Testis (tissue), 2 donors: ENCODE measurements at regions not wholly inside any gene's neighbourhood (a gene's known extent, or its start where the extent isn't known, plus 50 kb on each side); places are given as distances from the start of the nearest gene placed in this dataset.
"Not testable (repeated sequence)": the region's sequence is repeated elsewhere in the genome, so short reads cannot be mapped to it uniquely, and the experiment has no call there.

Experiments
- DNase-seq: peaks from one replicate; pipeline ENCODE4 v3.0.0-alpha.2; 2019
- H3K27ac ChIP-seq, 2 donors: fragments of 200-600 bp; sonication (generic); one replicate each; pipeline ENCODE4 v1.5.1; 2019
- H3K27me3 ChIP-seq: fragments of 200-600 bp; sonication (generic); one replicate; pipeline ENCODE4 v1.5.1; 2019
- H3K36me3 ChIP-seq: fragments of 200-600 bp; sonication (generic); one replicate; pipeline ENCODE4 v1.5.1; 2017; ENCODE audit warnings: low read depth; ENCODE audit errors: missing control alignments
- H3K4me1 ChIP-seq: fragments of 200-600 bp; sonication (generic); one replicate; pipeline ENCODE4 v1.5.1; 2019
- H3K4me3 ChIP-seq, 2 donors: fragments of 200-600 bp; sonication (generic); one replicate each; pipeline ENCODE4 v1.5.1; 2017 to 2019
- H3K9me3 ChIP-seq: fragments of 200-600 bp; sonication (generic); one replicate; pipeline ENCODE4 v1.5.1; 2017
- POLR2A ChIP-seq: fragments of 450-650 bp; IDR thresholded peaks from one replicate; pipeline ENCODE4 v1.6.1; 2017; ENCODE audit warnings: antibody characterized with exemption, mild to moderate bottlenecking, moderate library complexity
- WGBS, 2 donors: methylation state at CpG; one replicate each; pipeline ENCODE4 v1.1.5; 2018; 5-methylcytosine and 5-hydroxymethylcytosine counted together
- intact Hi-C: fragments of 100-400 bp; cut with DNase I; formaldehyde crosslinking; loops from one replicate; pipeline ENCODE4 v1.15.1; 2023; ENCODE audit warnings: low total_unique reads
- TF ChIP-seq, protein P1 (sequence below), 3 experiments: fragments of 450-650 bp in 2 of 3; fragments of 200-600 bp in 1 of 3; sonication (generic) in 1 of 3; IDR thresholded peaks; one replicate each; pipeline ENCODE4 v1.5.1; 2016 to 2019; ENCODE audit warnings: antibody characterized with exemption in 3 of 3, mild to moderate bottlenecking in 2 of 3, moderate library complexity in 1 of 3

DNA sequence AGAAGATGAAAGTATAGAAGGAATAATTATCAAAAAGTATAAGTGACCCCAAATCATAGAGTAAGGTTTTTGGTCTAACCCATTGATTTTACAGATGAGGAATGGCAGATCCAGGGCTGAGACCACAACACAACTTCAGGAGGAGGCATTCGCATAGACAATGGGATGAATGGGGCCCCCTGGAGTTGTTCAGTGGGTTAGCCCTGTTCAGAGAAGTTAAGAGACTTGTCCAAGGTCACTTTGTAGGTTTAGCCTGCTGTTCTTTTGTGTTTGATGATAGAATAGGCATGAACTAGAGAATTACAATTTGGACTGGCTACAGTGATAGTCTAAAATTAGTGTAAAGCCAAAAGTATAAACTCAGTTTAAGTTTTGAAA is 233.9 kb downstream of the KCNRG start:
- no peak overlapping the region for H3K27ac ChIP-seq

GRCh38 chr13:50250401-50250800 is 235.2 kb downstream of the KCNRG start:
- Histone ChIP-seq H3K27me3 (no peaks in the 10 kb centered on the region), H3K36me3 (no peaks in the 10 kb centered on the region), H3K4me3 (no peak overlapping the region), H3K4me1 (no peaks in the 10 kb centered on the region), H3K9me3 (no peaks in the 10 kb centered on the region), H3K27ac (no peak overlapping the region)
- no peak for DNase-seq
- WGBS, 2 donors: 77 to 83% methylated on average over 7 of the region's 7 CpGs
- intact Hi-C loops: no loop called here
- TF ChIP-seq, protein P1, sequence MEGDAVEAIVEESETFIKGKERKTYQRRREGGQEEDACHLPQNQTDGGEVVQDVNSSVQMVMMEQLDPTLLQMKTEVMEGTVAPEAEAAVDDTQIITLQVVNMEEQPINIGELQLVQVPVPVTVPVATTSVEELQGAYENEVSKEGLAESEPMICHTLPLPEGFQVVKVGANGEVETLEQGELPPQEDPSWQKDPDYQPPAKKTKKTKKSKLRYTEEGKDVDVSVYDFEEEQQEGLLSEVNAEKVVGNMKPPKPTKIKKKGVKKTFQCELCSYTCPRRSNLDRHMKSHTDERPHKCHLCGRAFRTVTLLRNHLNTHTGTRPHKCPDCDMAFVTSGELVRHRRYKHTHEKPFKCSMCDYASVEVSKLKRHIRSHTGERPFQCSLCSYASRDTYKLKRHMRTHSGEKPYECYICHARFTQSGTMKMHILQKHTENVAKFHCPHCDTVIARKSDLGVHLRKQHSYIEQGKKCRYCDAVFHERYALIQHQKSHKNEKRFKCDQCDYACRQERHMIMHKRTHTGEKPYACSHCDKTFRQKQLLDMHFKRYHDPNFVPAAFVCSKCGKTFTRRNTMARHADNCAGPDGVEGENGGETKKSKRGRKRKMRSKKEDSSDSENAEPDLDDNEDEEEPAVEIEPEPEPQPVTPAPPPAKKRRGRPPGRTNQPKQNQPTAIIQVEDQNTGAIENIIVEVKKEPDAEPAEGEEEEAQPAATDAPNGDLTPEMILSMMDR (IDR thresholded peaks at IDR 0.05): no peak
- TF ChIP-seq POLR2A: no peak

More for the DNA sequence above, 233.9 kb downstream of the KCNRG start:
- intact Hi-C loops: no loop called here
- 95 to 100% methylated on average over 1 of the region's 1 CpG for WGBS, 2 donors
- Histone ChIP-seq H3K4me1 (no peaks in the 10 kb centered on the region), H3K9me3 (no peaks in the 10 kb centered on the region), H3K27me3 (no peaks in the 10 kb centered on the region), H3K4me3 (no peak overlapping the region), H3K36me3 (no peaks in the 10 kb centered on the region)
- TF ChIP-seq, protein P1 (IDR thresholded peaks at IDR 0.05): no peak
- TF ChIP-seq POLR2A: no peak
- DNase-seq: no peak

- intact Hi-C loops: no loop called here
- Histone ChIP-seq H3K27ac (no peak overlapping the region), H3K4me1 (no peaks in the 10 kb centered on the region), H3K4me3 (no peak overlapping the region), H3K27me3 (no peaks in the 10 kb centered on the region), H3K36me3 (no peaks in the 10 kb centered on the region), H3K9me3 (no peaks in the 10 kb centered on the region)
- WGBS, 2 donors: 70 to 71% methylated on average over 1 of the region's 1 CpG
- no peak for TF ChIP-seq POLR2A
- TF ChIP-seq, protein P1 (IDR thresholded peaks at IDR 0.05): no peak
- no peak for DNase-seq
These were observed 240.4 kb downstream of the KCNRG start for GRCh38 chr13:50255639-50256038.

- intact Hi-C loops, H3K27me3 ChIP-seq, H3K36me3 ChIP-seq, H3K4me1 ChIP-seq, H3K27ac ChIP-seq, DNase-seq, H3K4me3 ChIP-seq, H3K9me3 ChIP-seq: not testable (repeated sequence)
- 90 to 94% methylated on average over 6 of the region's 6 CpGs for WGBS, 2 donors
These were observed 241.5 kb downstream of the KCNRG start for GRCh38 chr13:50256536-50257321.

GRCh38 chr13:50257646-50258045 is 242.4 kb downstream of the KCNRG start:
- TF ChIP-seq, protein P1 (IDR thresholded peaks at IDR 0.05): no peak
- TF ChIP-seq POLR2A: no peak
- WGBS, 2 donors: 84 to 91% methylated on average over 3 of the region's 3 CpGs
- Histone ChIP-seq H3K27me3 (no peaks in the 10 kb centered on the region), H3K4me3 (no peak overlapping the region), H3K27ac (no peak overlapping the region), H3K4me1 (no peaks in the 10 kb centered on the region), H3K36me3 (no peaks in the 10 kb centered on the region), H3K9me3 (no peaks in the 10 kb centered on the region)
- no peak for DNase-seq
- intact Hi-C loops: no loop called here
